Heart right ventricle (tissue), 16 donors: ENCODE measurements at regions not wholly inside any gene's neighbourhood (a gene's known extent, or its start where the extent isn't known, plus 50 kb on each side); places are given as distances from the start of the nearest gene placed in this dataset.
A peak's percentile ranks its signal among the peaks of the same experiment; 100 is the strongest.

Source experiments
- ATAC-seq, 8 donors: fragments of 200-7000 bp; cut with Tn5 transposase; one replicate each; pipeline ENCODE4 v1.9.1; 2020; ENCODE audit warnings: mild to moderate bottlenecking in 8 of 8, moderate library complexity in 8 of 8, moderate number of reproducible peaks in 1 of 8
- DNase-seq, 2 donors: peaks; one replicate each; pipeline ENCODE4 v3.0.0-alpha.2; 2020
- H3K27ac ChIP-seq, 10 donors: fragments of 200-600 bp; sonication (generic) in 2 of 10; one replicate each; pipeline versions ENCODE4 v1.5.0 to v1.8.0; 2020 to 2022; ENCODE audit warnings: mild to moderate bottlenecking in 3 of 10
- H3K27me3 ChIP-seq, 7 donors: fragments of 200-600 bp; one replicate each; pipeline ENCODE4 v1.8.0; 2021 to 2022; ENCODE audit warnings: mild to moderate bottlenecking in 2 of 7
- H3K36me3 ChIP-seq, 9 donors: fragments of 200-600 bp; sonication (generic) in 1 of 9; one replicate each; pipeline versions ENCODE4 v1.5.0 to v1.8.0; 2020 to 2022; ENCODE audit warnings: mild to moderate bottlenecking in 2 of 9
- H3K4me1 ChIP-seq, 9 donors: fragments of 200-600 bp; sonication (generic) in 1 of 9; one replicate each; pipeline versions ENCODE4 v1.5.0 to v1.8.0; 2020 to 2022; ENCODE audit warnings: mild to moderate bottlenecking in 4 of 9
- H3K4me3 ChIP-seq, 10 donors: fragments of 200-600 bp; sonication (generic) in 2 of 10; one replicate each; pipeline versions ENCODE4 v1.5.0 to v1.8.0; 2020 to 2022; ENCODE audit warnings: mild to moderate bottlenecking in 7 of 10, moderate library complexity in 2 of 10
- H3K9me3 ChIP-seq, 11 donors: fragments of 200-600 bp in 10 of 11; sonication (generic) in 2 of 11; one replicate each; pipeline versions ENCODE4 v1.5.0 to v1.8.0; 2013 to 2022; ENCODE audit warnings: mild to moderate bottlenecking in 2 of 11, control low read depth in 1 of 11, moderate library complexity in 1 of 11
- CTCF ChIP-seq, 9 donors: fragments of 200-600 bp; sonication (generic) in 2 of 9; IDR thresholded peaks; one replicate each; pipeline versions ENCODE4 v1.5.0 to v1.8.0; 2021 to 2022; ENCODE audit warnings: antibody characterized with exemption in 9 of 9, mild to moderate bottlenecking in 5 of 9, moderate library complexity in 1 of 9
- WGBS, 2 donors: extraction: QIAGEN DNeasy Blood & Tissue Kit; methylation state at CpG; one replicate each; pipeline ENCODE4 v1.1.7; 2013; ENCODE audit warnings: inconsistent platforms in 1 of 2; 5-methylcytosine and 5-hydroxymethylcytosine counted together
- intact Hi-C, 10 donors: fragments of 100-400 bp; cut with DNase I; formaldehyde crosslinking; loops; one replicate each; pipeline versions ENCODE4 v1.11.1 to v1.14.2; 2022
- donor health status: Arrhythmogenic right ventricular cardiomyopathy.
- donor health status: ischemic (EF 13 %, LVEDD 7.1; RV severe dilation, severe dysfunction).
- donor health status: healthy with polysubstance abuse.
- donor health status: DM: no; HTN: yes; CAD: no.
- donor health status: DM: no; HTN: no; CAD: no.
- donor health status: ischemic (EF 25% LVEDD 6.9; RV normal size, moderate dysfunction).
- donor health status: ischemic (EF 25% LVEDD 5.7; RV mildly dilated, moderate dysfunction).
- donor health status: healthy.
- donor health status: DM: yes; HTN: yes; CAD: no.
- donor health status: Ischemic cardiomyopathy.
- donor health status: ischemic (EF 35%, LVEDD 5.7; RV mildly dilated, moderate dysfunction).
- donor health status: nonischemic (EF 11% LVEDD 7.7; RV severe dilation, severe dysfunction).
- donor health status: DM: yes; HTN: yes; CAD: no.
- donor health status: PGD.
- donor health status: ischemic (EF 29% LVEDD 5.4; RV normal size, mild dysfunction).
- donor health status: nonischemic (EF 23%, LVEDD 6.1; RV moderate dilation, normal function).

- intact Hi-C loops: loop anchor here in 1 of 10 donors (10.0 kb wide), 1 partner anchor 105 kb away; no protein-coding TSS in a partner anchor
- Histone ChIP-seq H3K27me3 (no peaks in the 10 kb centered on the region), H3K9me3 (no peaks in the 10 kb centered on the region), H3K36me3 (no peaks in the 10 kb centered on the region), H3K4me3 (no peak overlapping the region), H3K4me1 (peaks cover 0 to 5% (median 0%) of the 10 kb centered on the region in 9 donors), H3K27ac (no peak overlapping the region)
- no peak for DNase-seq
- TF ChIP-seq CTCF (IDR thresholded peaks at IDR 0.05): no peak
- 64 to 69% methylated on average over 1 of the region's 1 CpG for WGBS, 2 donors
- ATAC-seq: peak in 4 of 8 donors; percentile 44 to 67 (median 54)
These were observed 92.3 kb downstream of the RFC3 start for GRCh38 chr13:33910255-33910654.

- Histone ChIP-seq H3K36me3 (no peaks in the 10 kb centered on the region), H3K27me3 (no peaks in the 10 kb centered on the region), H3K4me3 (no peak overlapping the region), H3K4me1 (peaks cover 0 to 5% (median 0%) of the 10 kb centered on the region in 9 donors), H3K27ac (no peak overlapping the region), H3K9me3 (no peaks in the 10 kb centered on the region)
- TF ChIP-seq CTCF (IDR thresholded peaks at IDR 0.05): no peak
- ATAC-seq (no peak), DNase-seq (no peak)
- 95 to 98% methylated on average over 3 of the region's 3 CpGs for WGBS, 2 donors
- intact Hi-C loops: loop anchor here in 1 of 10 donors (10.0 kb wide), 1 partner anchor 107 kb away; no protein-coding TSS in a partner anchor
These were observed 93.6 kb downstream of the RFC3 start for GRCh38 chr13:33911521-33911920.

GRCh38 chr13:33913829-33914228, 95.9 kb downstream of the RFC3 start:
- no peak for DNase-seq
- H3K36me3 ChIP-seq: no peaks in the 10 kb centered on the region
- H3K27ac ChIP-seq: no peak overlapping the region
- TF ChIP-seq CTCF (IDR thresholded peaks at IDR 0.05): no peak
- no peaks in the 10 kb centered on the region for H3K9me3 ChIP-seq
- no peak overlapping the region for H3K4me3 ChIP-seq
- no peaks in the 10 kb centered on the region for H3K27me3 ChIP-seq
- intact Hi-C loops: loop anchor here in 1 of 10 donors (10.0 kb wide), 1 partner anchor 109 kb away; no protein-coding TSS in a partner anchor
- 94 to 95% methylated on average over 3 of the region's 3 CpGs for WGBS, 2 donors
- ATAC-seq: no peak
- H3K4me1 ChIP-seq: peaks cover 0 to 20% (median 6%) of the 10 kb centered on the region in 9 donors

GRCh38 chr13:33917190-33917589, 99.2 kb downstream of the RFC3 start:
- H3K9me3 ChIP-seq: no peaks in the 10 kb centered on the region
- ATAC-seq: peak in 4 of 8 donors; percentile 34 to 75 (median 42)
- no peaks in the 10 kb centered on the region for H3K27me3 ChIP-seq
- TF ChIP-seq CTCF (IDR thresholded peaks at IDR 0.05): no peak
- intact Hi-C loops: loop anchor here in 1 of 10 donors (10.0 kb wide), 1 partner anchor 112 kb away; no protein-coding TSS in a partner anchor
- H3K4me3 ChIP-seq: no peak overlapping the region
- H3K36me3 ChIP-seq: no peaks in the 10 kb centered on the region
- peaks cover 0 to 15% (median 6%) of the 10 kb centered on the region in 9 donors for H3K4me1 ChIP-seq
- peak overlapping the region in 1 of 10 donors; percentile 10 for H3K27ac ChIP-seq
- WGBS, 2 donors: 49 to 62% methylated on average over 4 of the region's 4 CpGs
- DNase-seq: no peak
